ENCODE measurements at regions not wholly inside any gene's neighbourhood (a gene's known extent, or its start where the extent isn't known, plus 50 kb on each side); places are given as distances from the start of the nearest gene placed in this dataset.

GRCh38 chr1:5585256-5585655 is 407.0 kb downstream of the NPHP4 start:
- Histone ChIP-seq H3K4me3 (ENCODE audit: insufficient read depth, low read length) (no peak overlapping the region), H3K79me2 (ENCODE audit: insufficient read depth, low read length) (no peaks in the 10 kb centered on the region), H3K27ac (ENCODE audit: low read depth, low read length) (no peak overlapping the region), H3K9me3 (ENCODE audit: low read depth, low read length) (peaks cover 2% of the 10 kb centered on the region), H4K20me1 (ENCODE audit: insufficient read depth, low read length) (no peaks in the 10 kb centered on the region), H3K4me2 (ENCODE audit: insufficient read depth, low read length) (no peak overlapping the region), H3K27me3 (ENCODE audit: insufficient read depth, low read length) (no peaks in the 10 kb centered on the region), H2AFZ (ENCODE audit: low read length) (no peak overlapping the region), H3K4me1 (ENCODE audit: insufficient read depth, low read length) (no peaks in the 10 kb centered on the region), H3K36me3 (ENCODE audit: insufficient read depth, low read length) (no peaks in the 10 kb centered on the region)
- TF ChIP-seq, protein P1, sequence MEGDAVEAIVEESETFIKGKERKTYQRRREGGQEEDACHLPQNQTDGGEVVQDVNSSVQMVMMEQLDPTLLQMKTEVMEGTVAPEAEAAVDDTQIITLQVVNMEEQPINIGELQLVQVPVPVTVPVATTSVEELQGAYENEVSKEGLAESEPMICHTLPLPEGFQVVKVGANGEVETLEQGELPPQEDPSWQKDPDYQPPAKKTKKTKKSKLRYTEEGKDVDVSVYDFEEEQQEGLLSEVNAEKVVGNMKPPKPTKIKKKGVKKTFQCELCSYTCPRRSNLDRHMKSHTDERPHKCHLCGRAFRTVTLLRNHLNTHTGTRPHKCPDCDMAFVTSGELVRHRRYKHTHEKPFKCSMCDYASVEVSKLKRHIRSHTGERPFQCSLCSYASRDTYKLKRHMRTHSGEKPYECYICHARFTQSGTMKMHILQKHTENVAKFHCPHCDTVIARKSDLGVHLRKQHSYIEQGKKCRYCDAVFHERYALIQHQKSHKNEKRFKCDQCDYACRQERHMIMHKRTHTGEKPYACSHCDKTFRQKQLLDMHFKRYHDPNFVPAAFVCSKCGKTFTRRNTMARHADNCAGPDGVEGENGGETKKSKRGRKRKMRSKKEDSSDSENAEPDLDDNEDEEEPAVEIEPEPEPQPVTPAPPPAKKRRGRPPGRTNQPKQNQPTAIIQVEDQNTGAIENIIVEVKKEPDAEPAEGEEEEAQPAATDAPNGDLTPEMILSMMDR (IDR thresholded peaks at IDR 0.05; ENCODE audit: extremely low read depth, low read depth, low read length), result no peak
- no peak for DNase-seq (ENCODE audit: insufficient read length, low spot score, missing footprints)

DNA sequence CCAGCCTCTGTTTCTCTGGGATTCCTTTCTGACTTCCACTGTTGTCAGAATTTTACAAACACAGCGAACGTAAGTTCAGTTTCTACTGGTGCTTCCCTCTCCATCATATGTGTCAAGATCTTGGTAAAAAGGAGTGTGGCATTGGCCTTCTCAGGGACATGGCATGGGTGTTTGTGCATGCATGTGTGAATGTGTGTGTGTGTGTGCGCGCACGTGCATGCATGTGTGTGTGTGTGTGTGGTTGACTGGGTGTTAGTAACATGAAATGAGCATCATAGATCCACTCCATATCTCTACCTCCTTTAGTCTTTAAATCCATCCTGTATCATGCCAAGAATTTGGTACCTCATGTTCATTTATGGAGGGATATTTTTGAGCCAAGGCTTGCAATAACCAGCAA is 411.3 kb downstream of the NPHP4 start:
- H3K4me2 ChIP-seq (ENCODE audit: insufficient read depth, low read length), result no peak overlapping the region
- no peaks in the 10 kb centered on the region for H4K20me1 ChIP-seq (ENCODE audit: insufficient read depth, low read length)
- H2AFZ ChIP-seq (ENCODE audit: low read length), result no peak overlapping the region
- H3K27me3 ChIP-seq (ENCODE audit: insufficient read depth, low read length), result no peaks in the 10 kb centered on the region
- no peak for DNase-seq (ENCODE audit: insufficient read length, low spot score, missing footprints)
- H3K9me3 ChIP-seq (ENCODE audit: low read depth, low read length), result peaks cover 2% of the 10 kb centered on the region
- H3K79me2 ChIP-seq (ENCODE audit: insufficient read depth, low read length), result no peaks in the 10 kb centered on the region
- H3K36me3 ChIP-seq (ENCODE audit: insufficient read depth, low read length), result no peaks in the 10 kb centered on the region
- H3K4me1 ChIP-seq (ENCODE audit: insufficient read depth, low read length), result no peaks in the 10 kb centered on the region
- no peak overlapping the region for H3K4me3 ChIP-seq (ENCODE audit: insufficient read depth, low read length)
- TF ChIP-seq, protein P1 (IDR thresholded peaks at IDR 0.05; ENCODE audit: extremely low read depth, low read depth, low read length), result no peak
- no peak overlapping the region for H3K27ac ChIP-seq (ENCODE audit: low read depth, low read length)

DNA sequence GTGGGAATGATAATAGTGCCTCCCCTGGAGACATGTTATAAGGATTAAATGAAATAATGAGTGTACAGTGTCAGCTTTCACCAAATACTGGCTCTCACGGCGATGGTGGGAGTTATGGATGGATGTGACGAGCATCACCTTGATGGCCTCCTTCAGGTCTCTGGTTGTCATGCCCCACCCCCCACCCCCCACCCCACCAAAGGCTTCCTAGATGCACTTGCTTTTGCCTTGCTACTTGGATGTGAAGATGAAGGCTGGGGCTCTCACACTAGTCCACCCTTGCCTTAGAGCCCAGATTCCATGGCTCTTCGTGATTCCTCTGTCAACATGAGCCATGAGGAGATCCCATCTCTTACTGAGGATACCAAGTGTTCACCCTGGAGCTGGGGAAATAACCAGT is 412.3 kb downstream of the NPHP4 start:
- no peaks in the 10 kb centered on the region for H4K20me1 ChIP-seq (ENCODE audit: insufficient read depth, low read length)
- H3K4me2 ChIP-seq (ENCODE audit: insufficient read depth, low read length), result no peak overlapping the region
- H3K27ac ChIP-seq (ENCODE audit: low read depth, low read length), result no peak overlapping the region
- H3K9me3 ChIP-seq (ENCODE audit: low read depth, low read length), result peaks cover 2% of the 10 kb centered on the region
- H2AFZ ChIP-seq (ENCODE audit: low read length), result no peak overlapping the region
- TF ChIP-seq, protein P1 (IDR thresholded peaks at IDR 0.05; ENCODE audit: extremely low read depth, low read depth, low read length), result no peak
- H3K27me3 ChIP-seq (ENCODE audit: insufficient read depth, low read length), result no peaks in the 10 kb centered on the region
- no peak for DNase-seq (ENCODE audit: insufficient read length, low spot score, missing footprints)
- no peaks in the 10 kb centered on the region for H3K4me1 ChIP-seq (ENCODE audit: insufficient read depth, low read length)
- H3K4me3 ChIP-seq (ENCODE audit: insufficient read depth, low read length), result no peak overlapping the region
- H3K36me3 ChIP-seq (ENCODE audit: insufficient read depth, low read length), result no peaks in the 10 kb centered on the region
- H3K79me2 ChIP-seq (ENCODE audit: insufficient read depth, low read length), result no peaks in the 10 kb centered on the region

DNA sequence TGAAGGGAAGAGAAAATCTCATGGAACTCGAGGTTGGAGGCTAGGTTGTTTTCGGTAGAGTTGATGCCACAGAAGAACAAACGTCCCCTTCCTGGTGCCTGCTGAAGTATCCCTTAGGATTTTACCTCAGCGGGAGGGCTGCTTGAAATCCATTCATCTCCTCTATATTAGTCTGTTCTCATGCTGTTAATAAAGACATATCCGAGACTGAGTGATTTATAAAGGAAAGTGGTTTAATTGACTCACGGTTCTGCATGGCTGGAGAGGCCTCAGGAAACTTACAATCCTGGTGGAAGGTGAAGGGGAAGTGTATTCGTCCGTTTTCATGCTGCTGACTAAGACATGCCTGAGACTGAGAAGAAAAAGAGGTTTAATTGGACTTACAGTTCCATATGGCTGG is 413.5 kb downstream of the NPHP4 start:
- H3K36me3 ChIP-seq (ENCODE audit: insufficient read depth, low read length), result no peaks in the 10 kb centered on the region
- peaks cover 2% of the 10 kb centered on the region for H3K9me3 ChIP-seq (ENCODE audit: low read depth, low read length)
- H4K20me1 ChIP-seq (ENCODE audit: insufficient read depth, low read length), result no peaks in the 10 kb centered on the region
- no peak overlapping the region for H3K4me2 ChIP-seq (ENCODE audit: insufficient read depth, low read length)
- no peaks in the 10 kb centered on the region for H3K27me3 ChIP-seq (ENCODE audit: insufficient read depth, low read length)
- H3K79me2 ChIP-seq (ENCODE audit: insufficient read depth, low read length), result no peaks in the 10 kb centered on the region
- H3K4me1 ChIP-seq (ENCODE audit: insufficient read depth, low read length), result no peaks in the 10 kb centered on the region
- H2AFZ ChIP-seq (ENCODE audit: low read length), result no peak overlapping the region
- TF ChIP-seq, protein P1 (IDR thresholded peaks at IDR 0.05; ENCODE audit: extremely low read depth, low read depth, low read length), result no peak
- DNase-seq (ENCODE audit: insufficient read length, low spot score, missing footprints), result no peak
- H3K4me3 ChIP-seq (ENCODE audit: insufficient read depth, low read length), result no peak overlapping the region
- no peak overlapping the region for H3K27ac ChIP-seq (ENCODE audit: low read depth, low read length)
